ENCODE measurements at regions not wholly inside any gene's neighbourhood (a gene's known extent, or its start where the extent isn't known, plus 50 kb on each side); places are given as distances from the start of the nearest gene placed in this dataset.

GRCh38 chr10:89837165-89838043 is 136.0 kb downstream of the KIF20B start:
- peak overlapping the region; percentile 67 to 93 for H3K9ac ChIP-seq (ENCODE audit: insufficient read depth in 1 of 2, low read length in 2 of 2)
- peak; percentile 65 to 80 (median 77) for DNase-seq
- H3K27ac ChIP-seq (ENCODE audit: low read depth in 1 of 2, low read length in 1 of 2): peak overlapping the region in 1 of 2 donors; percentile 40
- peak overlapping the region; percentile 41 for H3K4me3 ChIP-seq
- peaks cover 0 to 15% (median 3%) of the 10 kb centered on the region in 5 donors for H3K4me1 ChIP-seq (ENCODE audit: control insufficient read depth in 5 of 5, insufficient read depth in 5 of 5, low read length in 5 of 5)
- H3K27me3 ChIP-seq (ENCODE audit: control insufficient read depth in 3 of 3, insufficient read depth in 3 of 3, low read length in 2 of 3): no peaks in the 10 kb centered on the region
- H3K36me3 ChIP-seq (ENCODE audit: control insufficient read depth in 4 of 4, insufficient read depth in 4 of 4, low read length in 4 of 4): no peaks in the 10 kb centered on the region
- TF ChIP-seq CTCF (IDR thresholded peaks at IDR 0.05; ENCODE audit: control extremely low read depth, extremely low read depth): no peak
- peak; percentile 61 for ATAC-seq (ENCODE audit: insufficient read depth, low FRiP score)
- WGBS, 2 donors: 1 to 3% methylated on average over 64 to 65 of the region's 65 CpGs
- peaks cover 0 to 2% (median 0%) of the 10 kb centered on the region in 4 donors for H3K9me3 ChIP-seq (ENCODE audit: control insufficient read depth in 4 of 4, insufficient read depth in 3 of 4, low read length in 3 of 4)

GRCh38 chr10:89838044-89838615 is 136.7 kb downstream of the KIF20B start:
- DNase-seq (peak; percentile 57 to 61 (median 57)), ATAC-seq (ENCODE audit: insufficient read depth, low FRiP score) (no peak)
- peak overlapping the region; percentile 67 to 93 for H3K9ac ChIP-seq (ENCODE audit: insufficient read depth in 1 of 2, low read length in 2 of 2)
- H3K36me3 ChIP-seq (ENCODE audit: control insufficient read depth in 4 of 4, insufficient read depth in 4 of 4, low read length in 4 of 4): no peaks in the 10 kb centered on the region
- H3K27ac ChIP-seq (ENCODE audit: low read depth in 1 of 2, low read length in 1 of 2): peak overlapping the region in 1 of 2 donors; percentile 40
- peaks cover 0 to 15% (median 3%) of the 10 kb centered on the region in 5 donors for H3K4me1 ChIP-seq (ENCODE audit: control insufficient read depth in 5 of 5, insufficient read depth in 5 of 5, low read length in 5 of 5)
- H3K27me3 ChIP-seq (ENCODE audit: control insufficient read depth in 3 of 3, insufficient read depth in 3 of 3, low read length in 2 of 3): no peaks in the 10 kb centered on the region
- H3K9me3 ChIP-seq (ENCODE audit: control insufficient read depth in 4 of 4, insufficient read depth in 3 of 4, low read length in 3 of 4): peaks cover 0 to 2% (median 0%) of the 10 kb centered on the region in 4 donors
- 30 to 40% methylated on average over 22 to 23 of the region's 23 CpGs for WGBS, 2 donors
- H3K4me3 ChIP-seq: peak overlapping the region; percentile 41
- no peak for TF ChIP-seq CTCF (IDR thresholded peaks at IDR 0.05; ENCODE audit: control extremely low read depth, extremely low read depth)

- TF ChIP-seq CTCF (IDR thresholded peaks at IDR 0.05; ENCODE audit: control extremely low read depth, extremely low read depth): no peak
- H3K4me3 ChIP-seq: no peak overlapping the region
- no peak for DNase-seq
- no peaks in the 10 kb centered on the region for H3K27me3 ChIP-seq (ENCODE audit: control insufficient read depth in 3 of 3, insufficient read depth in 3 of 3, low read length in 2 of 3)
- H3K27ac ChIP-seq (ENCODE audit: low read depth in 1 of 2, low read length in 1 of 2): no peak overlapping the region
- H3K9me3 ChIP-seq (ENCODE audit: control insufficient read depth in 4 of 4, insufficient read depth in 3 of 4, low read length in 3 of 4): no peaks in the 10 kb centered on the region
- no peaks in the 10 kb centered on the region for H3K36me3 ChIP-seq (ENCODE audit: control insufficient read depth in 4 of 4, insufficient read depth in 4 of 4, low read length in 4 of 4)
- WGBS, 2 donors: 75 to 83% methylated on average over 2 of the region's 2 CpGs
- no peak for ATAC-seq (ENCODE audit: insufficient read depth, low FRiP score)
- no peak overlapping the region for H3K9ac ChIP-seq (ENCODE audit: insufficient read depth in 1 of 2, low read length in 2 of 2)
- H3K4me1 ChIP-seq (ENCODE audit: control insufficient read depth in 5 of 5, insufficient read depth in 5 of 5, low read length in 5 of 5): peaks cover 0 to 4% (median 0%) of the 10 kb centered on the region in 5 donors
Observed at GRCh38 chr10:89845541-89846280, 144.3 kb downstream of the KIF20B start.
